NOMO-1 (cell line): ENCODE measurements at regions not wholly inside any gene's neighbourhood (a gene's known extent, or its start where the extent isn't known, plus 50 kb on each side); places are given as distances from the start of the nearest gene placed in this dataset.

Source experiments
- DNase-seq, 2 experiments: peaks; one replicate each; lab custom pipeline; 2025; ENCODE audit not compliant: unreplicated experiment in 2 of 2; lab: John Stamatoyannopoulos, UW

DNA sequence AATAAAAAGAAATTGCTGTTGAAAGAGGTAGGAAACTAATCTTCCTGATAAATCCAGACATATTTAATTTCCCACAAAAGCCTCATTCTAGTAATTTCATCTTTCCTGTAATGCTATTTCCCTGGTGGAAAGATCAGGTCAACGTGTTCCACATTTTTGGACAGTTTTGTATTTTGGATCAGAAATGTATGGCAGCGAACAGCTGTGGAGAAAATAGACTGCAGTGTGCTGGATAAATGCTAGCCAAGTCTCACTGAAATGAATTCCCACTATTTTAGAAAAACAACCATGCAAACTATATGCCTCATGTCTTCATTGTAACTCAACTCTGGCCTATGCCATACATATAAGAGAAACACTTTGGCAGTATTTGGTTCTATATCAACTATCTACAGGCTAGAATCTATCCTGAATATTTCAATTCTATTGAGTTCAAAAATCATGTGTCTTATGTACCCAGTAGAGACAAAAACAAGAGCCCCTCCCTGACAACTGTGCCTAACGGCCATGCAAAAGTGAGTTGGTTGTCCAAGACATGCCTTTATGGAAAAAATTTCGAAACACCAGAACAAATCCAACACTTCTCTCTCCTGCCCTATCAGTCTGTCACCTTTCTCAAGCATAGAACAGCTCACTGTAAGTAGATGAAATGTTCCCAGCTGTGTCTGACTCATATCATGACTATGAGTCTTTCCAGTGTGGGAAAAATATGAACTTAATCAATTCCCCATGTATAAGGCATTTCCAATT is 191.3 kb upstream of the NREP start:
- no peak for DNase-seq

DNA sequence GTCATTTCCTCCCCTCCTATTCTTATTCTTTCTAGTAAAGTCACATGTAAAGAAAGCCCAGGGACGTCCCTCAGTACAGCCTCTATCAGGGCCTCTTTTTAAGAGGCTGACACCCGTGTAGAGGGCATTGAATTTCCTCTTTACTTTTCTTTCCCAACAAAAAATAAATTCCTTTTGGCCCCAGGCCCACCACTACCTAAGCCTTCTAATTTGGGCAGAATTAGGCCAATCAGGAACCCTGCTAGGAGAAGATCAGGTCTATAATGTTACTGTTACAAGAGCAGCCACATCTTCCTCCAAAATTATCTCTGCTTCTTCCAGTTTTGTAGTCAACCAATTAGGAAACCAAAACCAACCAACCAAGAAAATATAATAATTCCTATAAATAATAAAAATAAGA is 189.6 kb upstream of the NREP start:
- no peak for DNase-seq

DNA sequence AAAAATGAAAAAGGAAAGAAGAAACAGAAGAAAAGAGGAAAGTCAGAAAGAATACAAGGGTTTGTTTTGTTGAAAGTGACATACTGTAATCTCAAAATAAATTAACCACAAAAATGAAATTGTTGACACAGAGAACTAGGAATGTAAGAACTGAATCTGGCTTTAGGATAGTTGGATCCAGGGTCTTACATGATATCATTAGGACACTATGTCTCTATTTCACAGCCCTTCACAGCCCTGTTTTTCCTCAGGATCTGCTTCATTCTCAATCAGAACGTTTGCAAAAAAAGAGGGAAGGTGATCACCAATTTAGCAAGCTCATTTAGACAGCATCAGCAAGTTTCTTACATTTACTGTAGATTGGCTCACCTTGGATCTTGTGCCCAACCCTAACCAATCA is 188.5 kb upstream of the NREP start:
- DNase-seq: no peak

DNA sequence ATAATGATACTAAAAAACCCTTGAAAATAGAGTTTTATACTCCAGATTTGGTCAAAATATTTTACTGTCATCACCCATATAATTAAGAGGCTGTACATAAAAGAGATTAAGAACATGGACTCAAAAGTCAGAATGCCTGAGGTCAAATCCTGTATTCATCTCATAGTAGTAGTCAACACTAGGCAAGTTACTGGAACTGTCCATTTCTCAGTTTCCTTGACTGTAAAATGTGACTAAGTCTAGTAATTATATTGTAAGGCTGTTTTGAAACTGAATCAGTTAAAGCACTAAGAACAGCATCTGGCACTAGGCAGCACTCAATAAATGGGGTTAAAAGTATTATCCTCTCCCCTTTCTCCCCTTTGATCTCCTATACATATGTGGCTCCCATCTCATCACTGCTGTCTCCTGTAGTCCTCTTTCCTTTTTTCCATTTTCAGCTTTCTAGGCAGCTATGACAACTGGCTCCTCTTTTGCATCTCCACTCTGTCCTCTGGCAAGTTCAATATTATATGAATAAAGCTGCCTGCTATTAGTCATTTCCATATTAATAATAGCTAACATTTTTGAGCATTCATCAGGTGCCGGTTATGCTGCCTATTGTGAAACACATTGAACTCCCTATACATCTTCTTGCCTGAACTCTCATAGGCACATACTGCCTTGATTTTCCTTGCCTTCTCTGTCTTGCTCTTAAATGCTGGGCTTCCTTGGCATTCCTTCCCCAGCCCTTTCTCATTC is 185.8 kb upstream of the NREP start:
- DNase-seq: no peak

DNA sequence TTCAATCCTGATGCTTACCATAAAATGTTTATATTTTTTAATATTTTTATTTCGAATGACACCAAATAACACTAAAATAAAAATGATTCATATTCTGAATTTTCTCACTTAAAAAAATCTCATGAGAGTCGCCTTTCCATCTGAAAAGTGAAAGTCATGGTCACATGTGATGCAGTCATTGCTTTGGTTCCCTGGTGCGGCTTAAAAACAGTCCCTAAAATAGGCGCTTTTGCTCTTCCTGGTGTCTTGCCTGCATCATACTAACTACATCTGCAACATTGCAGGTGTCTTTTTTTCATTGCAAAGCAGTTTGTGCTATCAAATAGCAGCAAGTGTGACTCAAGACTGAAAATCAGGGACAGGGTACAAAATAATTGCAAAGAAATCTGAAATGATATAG is 185.2 kb upstream of the NREP start:
- no peak for DNase-seq

DNA sequence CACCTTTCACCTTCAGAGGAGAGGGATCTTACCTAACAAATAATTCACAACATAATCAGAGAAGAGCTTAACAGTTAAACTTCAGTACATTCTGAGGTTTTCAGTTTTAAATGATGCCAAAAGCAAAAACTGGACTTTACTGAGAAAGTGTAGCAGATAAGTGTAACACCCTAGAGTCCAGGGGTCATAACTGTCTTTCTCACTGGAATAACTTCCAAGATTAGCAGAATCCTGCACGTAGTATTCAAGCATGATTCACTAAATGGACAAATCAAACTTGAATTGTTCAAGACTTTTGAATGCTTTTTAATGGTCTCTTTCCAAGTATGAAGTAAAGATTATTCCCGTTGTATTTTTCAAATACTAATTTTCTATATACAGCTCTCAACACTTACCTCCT is 180.1 kb upstream of the NREP start:
- no peak for DNase-seq

DNA sequence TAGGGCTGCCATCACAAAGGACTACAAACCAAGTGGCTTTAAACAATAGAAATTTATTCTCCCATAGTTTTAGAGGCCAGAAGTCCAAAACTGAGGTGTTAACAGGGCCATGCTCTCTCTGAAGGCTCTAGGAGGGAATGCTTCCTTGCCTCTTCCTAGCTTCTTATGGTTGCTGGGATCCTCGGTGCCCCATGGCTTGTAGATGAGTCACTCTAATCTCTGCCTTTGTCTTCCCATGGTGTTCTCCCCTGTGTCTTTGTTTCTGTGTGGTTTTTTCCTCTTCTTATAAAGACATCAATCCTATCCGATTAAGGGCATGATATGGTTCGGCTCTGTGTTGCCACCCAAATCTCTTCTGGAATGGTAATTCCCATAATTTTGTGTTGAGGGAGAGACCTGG is 178.8 kb upstream of the NREP start:
- no peak for DNase-seq

DNA sequence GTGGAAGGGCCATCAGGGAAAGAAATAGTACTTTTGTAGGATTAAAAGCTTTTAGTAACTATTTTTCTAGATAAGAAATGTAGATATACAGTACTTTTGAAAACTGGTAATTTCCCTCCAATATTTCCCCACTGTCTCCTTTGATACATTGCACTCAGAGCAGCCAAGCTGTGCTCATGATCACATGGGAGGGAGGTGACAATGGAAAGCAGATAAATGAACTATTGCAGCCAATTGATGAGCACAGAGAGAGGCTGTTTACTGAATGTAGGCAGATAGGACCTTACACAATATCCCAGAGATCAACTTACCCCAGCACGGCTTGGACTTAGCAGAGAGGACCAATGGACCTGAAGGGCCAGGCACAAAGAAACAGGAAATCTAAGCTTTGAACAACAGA is 178.0 kb upstream of the NREP start:
- DNase-seq: no peak

DNA sequence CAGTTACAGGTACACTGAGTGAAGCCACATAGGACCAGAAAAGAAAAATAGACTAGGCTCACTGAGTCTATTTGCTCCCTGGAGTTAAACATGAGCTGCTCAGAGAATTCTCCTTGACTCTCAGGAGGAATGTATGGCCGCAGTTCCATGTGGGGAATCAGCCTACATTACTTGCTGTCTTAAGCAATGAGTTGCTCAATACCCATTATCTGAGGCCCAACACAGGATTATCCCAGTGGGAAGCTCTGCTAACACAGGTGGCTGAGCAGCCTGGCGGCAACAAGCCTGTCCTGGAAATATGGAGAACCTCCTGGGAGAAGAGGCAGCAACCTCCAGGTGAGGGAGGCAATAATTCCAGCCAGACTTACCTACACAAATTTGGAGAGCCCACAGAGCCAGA is 177.5 kb upstream of the NREP start:
- DNase-seq: no peak

DNA sequence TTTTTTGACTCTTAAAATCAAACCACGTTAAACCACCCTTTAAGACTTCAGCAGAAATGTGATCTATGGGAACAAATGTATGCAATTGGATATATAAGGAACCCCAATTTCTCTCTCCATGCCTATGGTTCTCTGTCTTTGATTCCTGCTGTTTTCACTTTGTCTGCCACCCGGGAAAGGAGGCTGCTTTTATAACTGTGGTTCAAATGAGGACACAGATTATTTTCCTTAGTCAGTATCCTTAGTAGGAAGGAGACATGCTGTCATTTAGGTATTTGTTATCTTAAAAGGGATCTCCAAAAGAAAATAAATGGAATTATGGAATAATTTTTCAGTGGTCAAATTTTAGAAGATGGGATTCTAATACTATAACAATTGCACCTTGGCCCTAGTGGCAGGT is 176.1 kb upstream of the NREP start:
- no peak for DNase-seq

DNA sequence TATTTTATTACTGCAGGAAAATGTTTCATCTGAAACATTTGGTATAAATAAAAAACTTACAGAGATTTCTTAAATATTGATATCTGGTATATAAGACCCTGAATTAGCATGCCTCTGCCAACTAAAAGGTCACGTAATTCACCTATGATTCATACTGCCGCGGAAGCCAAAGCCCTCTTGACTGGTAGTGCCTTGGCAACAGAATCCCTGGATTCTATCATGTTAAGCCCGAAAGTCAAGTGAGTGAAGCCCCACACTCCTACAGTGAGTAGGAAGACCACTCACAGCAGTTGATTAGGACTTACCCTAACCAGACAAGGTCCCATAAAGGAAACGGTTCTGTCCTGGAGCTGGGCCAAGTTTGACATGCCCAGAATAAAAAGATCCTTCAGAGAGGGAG is 175.6 kb upstream of the NREP start:
- no peak for DNase-seq

DNA sequence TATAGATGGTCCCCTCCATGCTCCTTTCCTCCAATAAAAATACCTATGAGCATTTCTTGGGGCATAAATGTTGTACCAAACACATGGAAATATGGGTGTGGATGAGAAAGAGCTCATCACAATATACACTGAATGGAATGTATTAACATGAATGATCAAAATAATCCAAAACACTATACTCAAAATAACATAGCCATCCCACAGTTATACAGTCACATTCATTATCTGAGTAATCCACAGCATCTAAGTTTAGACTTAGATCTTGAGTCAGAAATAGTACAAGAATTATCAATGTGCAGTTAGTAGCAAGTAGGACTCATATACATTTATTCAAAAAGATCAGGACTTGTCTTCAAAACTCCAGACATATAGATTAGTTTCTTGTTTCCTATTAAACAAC is 175.2 kb upstream of the NREP start:
- no peak for DNase-seq

DNA sequence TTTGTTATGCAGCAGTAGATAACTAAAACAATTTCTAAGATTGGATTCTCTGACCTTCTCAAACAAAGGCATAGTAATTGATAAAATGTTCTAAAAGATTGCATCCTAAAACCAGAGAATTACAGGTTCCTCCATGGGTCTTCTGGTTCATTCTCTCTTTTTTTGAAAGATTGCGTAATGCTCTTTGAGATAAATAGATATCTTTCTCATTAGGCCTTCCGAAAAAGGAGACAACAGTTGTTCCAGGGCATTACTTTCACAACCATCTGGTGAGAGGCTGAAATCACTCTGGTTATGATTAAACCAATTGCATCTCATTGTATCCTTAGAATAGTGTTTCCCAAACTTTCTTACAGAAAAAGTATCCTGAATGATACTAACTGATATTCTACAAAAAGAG is 174.7 kb upstream of the NREP start:
- DNase-seq: no peak

DNA sequence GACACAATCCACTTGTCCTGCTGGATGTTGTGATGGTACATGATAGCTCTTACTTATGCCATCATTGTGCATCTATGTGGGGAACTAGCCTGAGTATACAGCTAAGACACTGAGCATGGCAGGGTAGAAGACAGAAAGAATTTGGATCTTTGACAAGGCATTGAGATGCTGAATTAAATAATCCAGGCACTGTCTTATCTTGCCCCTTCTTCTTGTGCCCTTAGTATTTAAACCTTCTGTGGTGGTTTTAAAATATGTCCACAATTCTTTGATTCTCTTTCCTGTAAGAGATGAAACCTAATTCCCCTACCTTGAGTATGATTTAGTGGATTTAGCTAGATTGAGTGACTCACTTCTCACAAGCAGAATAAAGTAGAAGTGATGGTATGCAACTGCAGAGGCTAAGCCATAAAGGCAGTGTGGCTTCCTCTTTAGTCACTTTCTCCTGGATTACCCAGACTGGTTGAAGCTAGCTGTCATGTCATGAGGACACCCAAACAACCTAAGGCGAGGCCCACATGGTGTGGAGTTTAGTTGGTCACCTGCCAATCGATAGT is 174.0 kb upstream of the NREP start:
- peak; percentile 48 to 90 for DNase-seq

DNA sequence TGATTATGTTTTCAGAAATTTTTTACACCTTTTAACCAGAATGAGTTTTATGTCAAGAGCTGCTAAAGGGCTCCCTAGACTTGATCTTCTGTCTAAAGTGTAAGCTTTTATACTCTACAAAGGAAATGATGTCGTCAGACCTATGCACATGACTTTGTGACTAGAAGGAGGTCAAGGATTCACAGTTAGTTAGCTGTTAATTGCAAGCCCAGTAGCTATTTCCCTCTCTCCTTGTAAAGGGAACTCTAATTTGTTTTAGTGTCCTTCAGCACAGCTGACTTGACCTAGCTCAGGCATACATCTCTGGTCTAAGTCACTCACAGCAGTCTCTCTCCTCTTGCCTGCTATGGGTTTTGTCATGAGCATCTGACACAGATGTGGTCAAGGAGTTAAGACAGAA is 173.5 kb upstream of the NREP start:
- DNase-seq: peak; percentile 61 to 83

DNA sequence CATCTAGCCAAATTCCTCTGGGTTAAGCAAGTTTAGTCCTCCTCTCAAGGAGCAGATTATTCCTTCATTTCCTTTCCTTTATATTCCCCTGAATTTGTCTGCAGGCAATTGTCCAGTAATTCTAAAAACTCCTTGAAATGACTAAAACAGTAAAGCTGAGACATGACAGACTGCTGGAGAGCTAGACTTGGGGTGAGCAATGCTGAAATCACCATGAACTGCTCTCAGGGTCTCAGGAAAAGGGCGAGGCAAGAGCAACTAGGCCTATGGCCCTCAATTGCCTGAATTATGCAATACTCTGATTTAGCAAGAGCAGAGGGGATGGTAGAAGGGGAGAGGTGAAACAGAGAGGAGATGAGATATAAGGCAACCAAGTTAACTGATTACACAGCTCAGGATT is 172.9 kb upstream of the NREP start:
- peak; percentile 86 to 87 for DNase-seq

DNA sequence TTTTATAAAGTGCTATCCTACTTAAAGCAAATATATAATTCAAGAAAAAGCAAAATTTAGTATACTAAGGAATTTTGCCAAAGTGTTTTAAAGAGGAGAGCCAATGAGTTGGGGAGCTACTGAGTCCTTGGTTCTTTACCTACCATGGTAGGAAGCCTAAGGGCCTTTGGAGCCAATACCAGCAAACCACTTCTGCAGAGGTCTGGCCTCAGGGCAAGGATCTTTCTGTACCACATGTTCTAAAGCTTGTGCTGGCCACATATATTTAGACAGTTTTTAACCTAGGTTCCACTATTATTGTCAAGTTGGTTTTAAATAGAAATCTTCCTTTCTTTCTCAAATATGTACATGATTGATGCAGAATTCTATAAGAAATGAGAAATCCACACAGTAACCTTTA is 172.3 kb upstream of the NREP start:
- DNase-seq: no peak

DNA sequence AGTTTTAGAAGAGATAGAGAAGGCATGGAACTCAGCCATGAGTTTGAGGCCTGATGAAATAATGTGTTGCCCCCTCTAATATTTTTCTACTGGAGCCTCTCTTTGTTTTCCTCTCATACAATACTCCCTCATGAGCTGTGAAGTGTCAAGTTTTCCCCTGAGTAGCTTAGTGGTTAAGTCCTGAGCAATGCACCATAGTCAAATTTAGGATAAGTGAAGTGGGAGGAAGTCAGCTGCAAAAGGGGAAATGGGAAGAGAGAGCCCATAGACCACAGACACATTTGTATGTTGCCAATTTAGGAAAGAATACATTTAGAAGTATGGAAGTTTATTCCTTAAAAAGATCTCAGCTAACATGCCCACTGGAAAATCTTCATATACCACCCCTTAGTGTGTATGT is 171.5 kb upstream of the NREP start:
- DNase-seq: peak; percentile 21 to 43

DNA sequence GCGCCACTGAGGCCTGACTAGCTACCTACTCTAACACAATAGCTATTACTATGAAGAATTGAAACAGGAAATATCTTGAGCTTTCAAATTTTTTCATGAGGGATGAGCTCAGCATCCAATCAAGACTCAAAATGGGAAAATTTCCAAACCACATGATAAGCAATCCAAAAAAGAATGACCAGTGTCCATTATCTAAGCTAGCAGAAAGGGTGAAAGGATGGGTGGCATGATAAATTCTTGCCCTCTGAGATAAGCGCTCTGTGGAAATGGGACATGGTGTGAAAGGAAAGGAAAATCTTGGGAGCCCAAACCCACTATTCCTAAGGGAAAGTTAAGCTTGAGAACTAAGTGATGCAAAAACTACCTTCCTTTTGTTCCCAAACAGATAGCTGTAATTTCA is 170.2 kb upstream of the NREP start:
- DNase-seq: no peak

DNA sequence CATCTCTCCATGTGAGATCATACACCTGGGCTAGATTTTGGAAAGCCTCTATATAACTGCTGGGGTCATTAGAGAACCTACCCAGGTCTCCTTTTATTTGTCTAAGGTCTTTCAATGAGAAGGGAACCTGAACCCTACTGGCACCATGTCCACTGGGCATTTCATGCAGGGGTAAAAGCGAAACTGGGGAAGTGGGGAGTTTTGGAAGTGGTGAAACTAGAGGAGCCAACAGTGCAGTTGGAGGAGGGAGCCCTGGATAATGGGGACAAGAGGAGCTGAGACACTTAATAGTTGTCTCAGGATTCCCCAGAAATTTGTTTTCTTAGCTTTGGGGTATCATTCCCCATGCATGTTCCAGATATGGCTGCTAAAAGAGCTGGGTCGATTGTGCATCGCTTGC is 169.0 kb upstream of the NREP start:
- no peak for DNase-seq

DNA sequence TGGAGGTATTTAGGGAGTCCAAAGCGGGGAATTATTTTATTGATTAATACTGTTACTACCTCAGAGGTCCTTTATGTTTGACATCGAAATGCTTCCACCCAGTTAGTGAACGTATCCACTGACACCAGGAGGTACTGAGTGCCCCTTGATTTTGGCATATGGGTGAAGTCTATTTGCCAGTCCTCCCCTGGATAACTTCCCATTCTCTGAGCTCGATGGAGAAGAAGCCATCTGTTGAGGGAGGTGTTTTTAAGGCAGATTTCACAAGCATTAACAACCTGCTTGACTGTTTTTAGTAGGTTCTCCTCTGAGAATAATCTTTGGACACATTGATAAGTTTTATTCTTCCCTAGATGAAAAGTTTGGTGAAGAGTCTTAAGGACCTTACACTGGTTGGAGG is 165.3 kb upstream of the NREP start:
- no peak for DNase-seq

DNA sequence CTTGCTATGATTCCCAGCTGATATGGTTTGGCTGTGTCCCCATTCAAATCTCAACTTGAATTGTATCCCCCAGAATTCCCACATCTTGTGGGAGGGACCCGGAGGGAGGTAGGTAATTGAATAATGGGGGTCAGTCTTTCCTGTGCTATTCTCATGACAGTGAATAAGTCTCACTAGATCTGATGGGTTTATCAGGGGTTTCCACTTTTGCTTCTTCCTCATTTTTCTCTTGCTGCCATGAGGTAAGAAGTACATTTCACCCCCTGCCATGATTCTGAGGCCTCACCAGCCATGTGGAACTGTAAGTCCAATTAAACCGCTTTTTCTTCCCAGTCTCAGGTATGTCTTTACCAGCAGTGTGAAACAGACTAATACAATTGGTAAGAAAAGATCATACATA is 164.7 kb upstream of the NREP start:
- peak in 1 of 2 experiments; percentile 10 for DNase-seq
